Astrocyte (in vitro differentiated cells and primary cell): ENCODE measurements at regions not wholly inside any gene's neighbourhood (a gene's known extent, or its start where the extent isn't known, plus 50 kb on each side); places are given as distances from the start of the nearest gene placed in this dataset.

Experiments
- DNase-seq: peaks from one replicate; pipeline ENCODE4 v3.0.0-alpha.2; 2010; ENCODE audit warnings: low read depth
- FAIRE-seq: peaks from 2 replicates; lab custom pipeline; 2011; peaks lifted over from hg19 to GRCh38; lab: Jason Lieb, UNC
- H2AFZ ChIP-seq: 2 replicates; pipeline ENCODE4 v1.6.0; 2012; ENCODE audit warnings: low read depth, low read length, inconsistent platforms
- H3K27ac ChIP-seq: 2 replicates; pipeline ENCODE4 v1.5.1; 2011; ENCODE audit warnings: low read depth, low read length, inconsistent platforms
- H3K27me3 ChIP-seq: 2 replicates; pipeline ENCODE4 v1.6.0; 2011; ENCODE audit warnings: low read length, inconsistent platforms; ENCODE audit not compliant: insufficient read depth
- H3K36me3 ChIP-seq: 2 replicates; pipeline ENCODE4 v1.5.1; 2011; ENCODE audit warnings: low read length, inconsistent platforms; ENCODE audit not compliant: insufficient read depth
- H3K4me1 ChIP-seq: 2 replicates; pipeline ENCODE4 v1.5.1; 2011; ENCODE audit warnings: low read length, inconsistent platforms; ENCODE audit not compliant: insufficient read depth
- H3K4me2 ChIP-seq: 2 replicates; pipeline ENCODE4 v1.6.0; 2012; ENCODE audit warnings: low read length, inconsistent platforms
- H3K4me3 ChIP-seq: 2 replicates; pipeline ENCODE4 v1.5.1; 2011; ENCODE audit warnings: low read depth, mild to moderate bottlenecking, low read length, inconsistent platforms; ENCODE audit not compliant: insufficient read depth
- H3K79me2 ChIP-seq: 2 replicates; pipeline ENCODE4 v1.6.0; 2012; ENCODE audit warnings: mild to moderate bottlenecking, low read length, inconsistent platforms; ENCODE audit not compliant: insufficient read depth
- H3K9ac ChIP-seq: 2 replicates; pipeline ENCODE4 v1.6.0; 2012; ENCODE audit warnings: mild to moderate bottlenecking, low read length, inconsistent platforms
- H3K9me3 ChIP-seq: 2 replicates; pipeline ENCODE4 v1.5.1; 2012; ENCODE audit warnings: low read depth, mild to moderate bottlenecking, low read length, inconsistent platforms; ENCODE audit not compliant: insufficient read depth
- H4K20me1 ChIP-seq: 2 replicates; pipeline ENCODE4 v1.6.0; 2012; ENCODE audit warnings: low read length, inconsistent platforms; ENCODE audit not compliant: insufficient read depth
- H3K27ac Mint-ChIP-seq: one replicate; pipeline ENCODE4 v1.8.0; 2021; ENCODE audit warnings: mild to moderate bottlenecking, mixed read lengths; ENCODE audit not compliant: unreplicated experiment
- H3K27me3 Mint-ChIP-seq: one replicate; pipeline ENCODE4 v1.8.0; 2021; ENCODE audit warnings: low read depth, mixed read lengths; ENCODE audit not compliant: unreplicated experiment
- H3K36me3 Mint-ChIP-seq: one replicate; pipeline ENCODE4 v1.8.0; 2021; ENCODE audit warnings: low read depth, mixed read lengths; ENCODE audit not compliant: unreplicated experiment
- H3K4me1 Mint-ChIP-seq: one replicate; pipeline ENCODE4 v1.8.0; 2021; ENCODE audit warnings: low read depth, mixed read lengths; ENCODE audit not compliant: unreplicated experiment
- H3K4me3 Mint-ChIP-seq: one replicate; pipeline ENCODE4 v1.8.0; 2021; ENCODE audit warnings: mild to moderate bottlenecking, moderate library complexity, mixed read lengths; ENCODE audit not compliant: unreplicated experiment
- H3K9me3 Mint-ChIP-seq: one replicate; pipeline ENCODE4 v1.8.0; 2021; ENCODE audit warnings: mild to moderate bottlenecking, mixed read lengths; ENCODE audit not compliant: unreplicated experiment
- CTCF ChIP-seq: IDR thresholded peaks from 2 replicates; pipeline ENCODE4 v1.5.1; 2011; ENCODE audit warnings: low read depth, mild to moderate bottlenecking, inconsistent platforms, low read length, moderate library complexity; ENCODE audit not compliant: insufficient read depth
- EZH2 ChIP-seq: IDR thresholded peaks from 2 replicates; pipeline ENCODE4 v1.6.1; 2012; ENCODE audit warnings: mild to moderate bottlenecking, low read length, inconsistent platforms; ENCODE audit not compliant: insufficient read depth

GRCh38 chr6:138013959-138014358 is 93.3 kb downstream of the PERP start:
- no peak overlapping the region for H3K4me3 Mint-ChIP-seq
- H3K36me3 Mint-ChIP-seq = no peaks in the 10 kb centered on the region
- H3K4me3 ChIP-seq = no peak overlapping the region
- H3K27ac ChIP-seq = no peak overlapping the region
- peaks cover 5% of the 10 kb centered on the region for H3K27me3 ChIP-seq
- H4K20me1 ChIP-seq = no peaks in the 10 kb centered on the region
- TF ChIP-seq CTCF (no peak), EZH2 (no peak)
- FAIRE-seq = no peak
- no peaks in the 10 kb centered on the region for H3K79me2 ChIP-seq
- no peak overlapping the region for H2AFZ ChIP-seq
- H3K4me2 ChIP-seq = no peak overlapping the region
- no peaks in the 10 kb centered on the region for H3K27me3 Mint-ChIP-seq
- no peaks in the 10 kb centered on the region for H3K4me1 Mint-ChIP-seq
- H3K9me3 Mint-ChIP-seq = no peaks in the 10 kb centered on the region
- H3K9me3 ChIP-seq = no peaks in the 10 kb centered on the region
- no peak overlapping the region for H3K27ac Mint-ChIP-seq
- no peak for DNase-seq
- H3K4me1 ChIP-seq = no peaks in the 10 kb centered on the region
- H3K9ac ChIP-seq = no peak overlapping the region
- no peaks in the 10 kb centered on the region for H3K36me3 ChIP-seq

- no peaks in the 10 kb centered on the region for H3K36me3 ChIP-seq
- H3K27me3 Mint-ChIP-seq = no peaks in the 10 kb centered on the region
- no peak for FAIRE-seq
- no peaks in the 10 kb centered on the region for H3K9me3 ChIP-seq
- no peak overlapping the region for H3K4me3 Mint-ChIP-seq
- H3K4me2 ChIP-seq = no peak overlapping the region
- H3K9ac ChIP-seq = no peak overlapping the region
- H3K4me1 ChIP-seq = no peaks in the 10 kb centered on the region
- H2AFZ ChIP-seq = no peak overlapping the region
- no peak overlapping the region for H3K27ac Mint-ChIP-seq
- H3K27me3 ChIP-seq = peaks cover 5% of the 10 kb centered on the region
- no peak for DNase-seq
- no peaks in the 10 kb centered on the region for H4K20me1 ChIP-seq
- no peaks in the 10 kb centered on the region for H3K79me2 ChIP-seq
- no peak for TF ChIP-seq EZH2
- TF ChIP-seq CTCF = no peak
- no peaks in the 10 kb centered on the region for H3K36me3 Mint-ChIP-seq
- H3K4me1 Mint-ChIP-seq = no peaks in the 10 kb centered on the region
- H3K27ac ChIP-seq = no peak overlapping the region
- H3K9me3 Mint-ChIP-seq = no peaks in the 10 kb centered on the region
- no peak overlapping the region for H3K4me3 ChIP-seq
Observed at GRCh38 chr6:138017166-138017757, 90.0 kb downstream of the PERP start.

- no peaks in the 10 kb centered on the region for H3K4me1 ChIP-seq
- Mint-ChIP-seq H3K27me3 (no peaks in the 10 kb centered on the region), H3K9me3 (no peaks in the 10 kb centered on the region), H3K4me3 (no peak overlapping the region), H3K36me3 (no peaks in the 10 kb centered on the region), H3K4me1 (no peaks in the 10 kb centered on the region), H3K27ac (no peak overlapping the region)
- no peak overlapping the region for H3K9ac ChIP-seq
- no peak overlapping the region for H3K4me2 ChIP-seq
- no peak for DNase-seq
- H3K36me3 ChIP-seq = no peaks in the 10 kb centered on the region
- TF ChIP-seq CTCF (no peak), EZH2 (no peak)
- H3K9me3 ChIP-seq = no peaks in the 10 kb centered on the region
- H4K20me1 ChIP-seq = no peaks in the 10 kb centered on the region
- H3K4me3 ChIP-seq = no peak overlapping the region
- peaks cover 5% of the 10 kb centered on the region for H3K27me3 ChIP-seq
- no peaks in the 10 kb centered on the region for H3K79me2 ChIP-seq
- no peak overlapping the region for H3K27ac ChIP-seq
- FAIRE-seq = no peak
- no peak overlapping the region for H2AFZ ChIP-seq
Observed at GRCh38 chr6:138018297-138018696, 88.9 kb downstream of the PERP start.
